TTC549 (cell line): ENCODE measurements at regions not wholly inside any gene's neighbourhood (a gene's known extent, or its start where the extent isn't known, plus 50 kb on each side); places are given as distances from the start of the nearest gene placed in this dataset.
"Not testable (repeated sequence)": the region's sequence is repeated elsewhere in the genome, so short reads cannot be mapped to it uniquely, and the experiment has no call there.

Source experiments
- FAIRE-seq: peaks from 2 replicates; lab custom pipeline; 2012; peaks lifted over from hg19 to GRCh38; lab: Jason Lieb, UNC

GRCh38 chr2:8380566-8380965 is 301.3 kb upstream of the ID2 start:
- no peak for FAIRE-seq

- FAIRE-seq = no peak
These were observed 299.4 kb upstream of the ID2 start for GRCh38 chr2:8382485-8382884.

GRCh38 chr2:8386748-8387147 is 295.1 kb upstream of the ID2 start:
- not testable (repeated sequence) for FAIRE-seq

- FAIRE-seq = no peak
These were observed 293.1 kb upstream of the ID2 start for GRCh38 chr2:8388781-8389180.

GRCh38 chr2:8389431-8390108 is 292.3 kb upstream of the ID2 start:
- FAIRE-seq = no peak

- no peak for FAIRE-seq
These were observed 290.7 kb upstream of the ID2 start for GRCh38 chr2:8391126-8391525.

- FAIRE-seq = no peak
These were observed 290.3 kb upstream of the ID2 start for GRCh38 chr2:8391584-8391983.

GRCh38 chr2:8392098-8392866 is 289.6 kb upstream of the ID2 start:
- FAIRE-seq = no peak

- no peak for FAIRE-seq
These were observed 288.4 kb upstream of the ID2 start for GRCh38 chr2:8393506-8393905.

GRCh38 chr2:8394131-8394530 is 287.7 kb upstream of the ID2 start:
- FAIRE-seq = no peak

GRCh38 chr2:8394569-8395359 is 287.1 kb upstream of the ID2 start:
- no peak for FAIRE-seq

- no peak for FAIRE-seq
These were observed 286.1 kb upstream of the ID2 start for GRCh38 chr2:8395718-8396117.

- no peak for FAIRE-seq
These were observed 283.7 kb upstream of the ID2 start for GRCh38 chr2:8398040-8398668.

GRCh38 chr2:8399731-8400130 is 282.1 kb upstream of the ID2 start:
- no peak for FAIRE-seq

GRCh38 chr2:8400196-8400595 is 281.7 kb upstream of the ID2 start:
- no peak for FAIRE-seq

- no peak for FAIRE-seq
These were observed 279.6 kb upstream of the ID2 start for GRCh38 chr2:8402222-8402621.

- FAIRE-seq = no peak
These were observed 278.0 kb upstream of the ID2 start for GRCh38 chr2:8403876-8404275.

GRCh38 chr2:8405334-8405733 is 276.5 kb upstream of the ID2 start:
- FAIRE-seq = no peak

- no peak for FAIRE-seq
These were observed 275.6 kb upstream of the ID2 start for GRCh38 chr2:8406271-8406670.

GRCh38 chr2:8407332-8407731 is 274.5 kb upstream of the ID2 start:
- no peak for FAIRE-seq

GRCh38 chr2:8408560-8409460 is 273.0 kb upstream of the ID2 start:
- no peak for FAIRE-seq
